GM23248 (cell line): ENCODE measurements at regions not wholly inside any gene's neighbourhood (a gene's known extent, or its start where the extent isn't known, plus 50 kb on each side); places are given as distances from the start of the nearest gene placed in this dataset.

Source experiments
- EZH2 ChIP-seq: fragments of 200-600 bp; sonication (generic); IDR thresholded peaks from 2 replicates; pipeline ENCODE4 v1.6.1; 2018; ENCODE audit warnings: antibody characterized with exemption, mild to moderate bottlenecking; ENCODE audit not compliant: insufficient read depth, poor library complexity, severe bottlenecking
- EZH2phosphoT487 ChIP-seq: fragments of 200-600 bp; sonication (generic); IDR thresholded peaks from 2 replicates; pipeline ENCODE4 v1.6.1; 2018; ENCODE audit warnings: antibody characterized with exemption, moderate library complexity, mild to moderate bottlenecking, low read depth; ENCODE audit not compliant: insufficient read depth

- TF ChIP-seq EZH2phosphoT487: no peak
- no peak for TF ChIP-seq EZH2
Observed at GRCh38 chr13:75115171-75115570, 366.8 kb downstream of the TBC1D4 start.
